ENCODE measurements at regions not wholly inside any gene's neighbourhood (a gene's known extent, or its start where the extent isn't known, plus 50 kb on each side); places are given as distances from the start of the nearest gene placed in this dataset.

GRCh38 chr21:23740463-23740862, 1866.8 kb downstream of the MRPL39 start:
- no peak overlapping the region for H3K4ac ChIP-seq (ENCODE audit: low read depth, low read length)
- H3K27me3 ChIP-seq (ENCODE audit: control insufficient read depth, insufficient read depth, low read length), result no peaks in the 10 kb centered on the region
- no peak overlapping the region for H4K8ac ChIP-seq (ENCODE audit: low read depth in 2 of 2, low read length in 2 of 2)
- no TSS peak for BruUV-seq (replicated peaks)
- no peaks in the 10 kb centered on the region for H3K36me3 ChIP-seq (ENCODE audit: control insufficient read depth, insufficient read depth, low read length)
- no peak overlapping the region for H4K5ac ChIP-seq (ENCODE audit: low read depth, low read length)
- no peak overlapping the region for H4K91ac ChIP-seq (ENCODE audit: insufficient read depth, low read depth, low read length)
- H2BK5ac ChIP-seq (ENCODE audit: low read depth, low read length, poor library complexity, severe bottlenecking), result no peak overlapping the region
- H3K18ac ChIP-seq (ENCODE audit: low read depth, low read length), result no peak overlapping the region
- no peak for ATAC-seq (ENCODE audit: low read depth)
- no peaks in the 10 kb centered on the region for H3K9me1 ChIP-seq (ENCODE audit: insufficient read depth, low read length)
- CTCF ChIA-PET, result no interaction called here
- intact Hi-C loops (cut with micrococcal nuclease), result no loop called here
- peaks cover 9% of the 10 kb centered on the region for H3K9me3 ChIP-seq (ENCODE audit: control insufficient read depth, insufficient read depth, low read length)
- DNase-seq, result no peak
- no peak for TF ChIP-seq USF2 (IDR thresholded peaks at IDR 0.05; ENCODE audit: low read depth, low read length)
- TF ChIP-seq ELK1 (IDR thresholded peaks at IDR 0.05; ENCODE audit: borderline replicate concordance, low read depth, low read length), result no peak
- no peak overlapping the region for H2BK15ac ChIP-seq (ENCODE audit: low read depth, low read length)
- no peak overlapping the region for H3K14ac ChIP-seq (replicated peaks; ENCODE audit: low read depth, low read length)
- no peak overlapping the region for H2BK20ac ChIP-seq (ENCODE audit: low read depth, low read length)
- H3K56ac ChIP-seq (ENCODE audit: extremely low read depth, insufficient read depth, low read length), result no peak overlapping the region
- no peaks in the 10 kb centered on the region for H3K79me1 ChIP-seq (ENCODE audit: low read depth in 1 of 2, low read length in 2 of 2)
- no peak overlapping the region for H2AK5ac ChIP-seq (ENCODE audit: low read depth, low read length)
- dilution Hi-C loops (cut with HindIII; ENCODE audit: low sequenced_read_pairs, unreplicated experiment), result no loop called here
- in situ Hi-C loops (cut with MboI; ENCODE audit: low sequenced_read_pairs), result no loop called here
- H2AFZ ChIP-seq (replicated peaks; ENCODE audit: low read length, poor library complexity), result no peak overlapping the region
- H2BK120ac ChIP-seq (ENCODE audit: low read depth, low read length), result no peak overlapping the region
- POLR2A ChIA-PET (ENCODE audit: unreplicated experiment), result no interaction called here
- H3K9ac ChIP-seq (ENCODE audit: low read depth, low read length), result no peak overlapping the region
- H3K4me3 ChIP-seq (ENCODE audit: insufficient read depth, low read depth, low read length), result no peak overlapping the region
- no peaks in the 10 kb centered on the region for H3K4me1 ChIP-seq (ENCODE audit: control insufficient read depth, insufficient read depth, low read length)
- no peak overlapping the region for H3K23ac ChIP-seq (ENCODE audit: low read depth, low read length)
- H3K4me2 ChIP-seq (ENCODE audit: low read depth, low read length), result no peak overlapping the region
- H3K27ac ChIP-seq (ENCODE audit: insufficient read depth, low read length), result no peak overlapping the region
- no CpG with 5 or more reads among the region's 5 CpGs for WGBS, 2 experiments (ENCODE audit: extremely low coverage in 2 of 2, insufficient read length in 1 of 2)
- no peak overlapping the region for H2AK9ac ChIP-seq (replicated peaks; ENCODE audit: low read depth, low read length, poor library complexity)
- no peaks in the 10 kb centered on the region for H4K20me1 ChIP-seq (ENCODE audit: insufficient read depth, low read length)

Data from IMR-90 (cell line).